ENCODE measurements at regions not wholly inside any gene's neighbourhood (a gene's known extent, or its start where the extent isn't known, plus 50 kb on each side); places are given as distances from the start of the nearest gene placed in this dataset.

- Histone ChIP-seq H3K27ac (ENCODE audit: extremely low read depth, low read depth, low read length) (no peak overlapping the region), H3K4me3 (no peak overlapping the region), H3K4me2 (ENCODE audit: insufficient read depth, low read length) (no peak overlapping the region), H3K4me1 (replicated peaks in 1 of 2; ENCODE audit: control insufficient read depth in 2 of 2, insufficient read depth in 2 of 2, low read length in 2 of 2) (no peaks in the 10 kb centered on the region), H3K79me2 (ENCODE audit: control insufficient read depth, insufficient read depth, low read length) (no peaks in the 10 kb centered on the region), H3K9ac (ENCODE audit: insufficient read depth in 1 of 2, low read depth in 2 of 2, low read length in 2 of 2) (no peak overlapping the region), H3K9me1 (ENCODE audit: control insufficient read depth, insufficient read depth, low read length) (no peaks in the 10 kb centered on the region), H2AFZ (ENCODE audit: low read depth, low read length) (no peak overlapping the region), H3K27me3 (ENCODE audit: control insufficient read depth in 2 of 2, insufficient read depth in 2 of 2, low read length in 2 of 2) (no peaks in the 10 kb centered on the region), H3K36me3 (ENCODE audit: control insufficient read depth, insufficient read depth, low read length) (no peaks in the 10 kb centered on the region), H3K9me3 (replicated peaks; ENCODE audit: control insufficient read depth, insufficient read depth, low read depth, low read length) (peaks cover 6% of the 10 kb centered on the region; the same call in 1 of the 2 replicates), H4K20me1 (replicated peaks; ENCODE audit: control insufficient read depth, insufficient read depth, low read length) (no peaks in the 10 kb centered on the region)
- POLR2A ChIA-PET: no interaction called here
- WGBS (ENCODE audit: insufficient coverage, low coverage, missing lambda C conversion rate): 0% methylated on average over 3 of the region's 3 CpGs
- FAIRE-seq (no peak), ATAC-seq (no peak), DNase-seq (ENCODE audit: extremely low read depth in 1 of 4, low spot score in 3 of 4) (no peak)
- intact Hi-C loops (cut with micrococcal nuclease) (no loop called here), in situ Hi-C loops (cut with MboI) (no loop called here)
- BruUV-seq (replicated peaks): no TSS peak
- no peak for TF ChIP-seq POLR3G (IDR thresholded peaks at IDR 0.05; ENCODE audit: extremely low read depth, insufficient read length, insufficient replicate concordance)
- TF ChIP-seq FOXK1 (CRISPR knock-in tag; IDR thresholded peaks at IDR 0.05; ENCODE audit: borderline replicate concordance): no peak
- no peak for TF ChIP-seq NR2F6 (CRISPR knock-in tag; IDR thresholded peaks at IDR 0.05)
- TF ChIP-seq FOXK2 (conservative IDR thresholded peaks at IDR 0.05 in 1 of 2, IDR thresholded peaks at IDR 0.05 in 1 of 2; ENCODE audit: low read depth in 2 of 2): no peak
- TF ChIP-seq NR2C2 (CRISPR knock-in tag; IDR thresholded peaks at IDR 0.05): no peak
- no peak for TF ChIP-seq NR2C2 (tag; IDR thresholded peaks at IDR 0.05)
- no peak for TF ChIP-seq NEUROD1 (IDR thresholded peaks at IDR 0.05; ENCODE audit: borderline replicate concordance, low read depth, low read length, partially characterized antibody)
- no peak for TF ChIP-seq HDGF (IDR thresholded peaks at IDR 0.05)
- no peak for TF ChIP-seq SLC30A9 (CRISPR knock-in tag; IDR thresholded peaks at IDR 0.05)
- TF ChIP-seq, protein P1, sequence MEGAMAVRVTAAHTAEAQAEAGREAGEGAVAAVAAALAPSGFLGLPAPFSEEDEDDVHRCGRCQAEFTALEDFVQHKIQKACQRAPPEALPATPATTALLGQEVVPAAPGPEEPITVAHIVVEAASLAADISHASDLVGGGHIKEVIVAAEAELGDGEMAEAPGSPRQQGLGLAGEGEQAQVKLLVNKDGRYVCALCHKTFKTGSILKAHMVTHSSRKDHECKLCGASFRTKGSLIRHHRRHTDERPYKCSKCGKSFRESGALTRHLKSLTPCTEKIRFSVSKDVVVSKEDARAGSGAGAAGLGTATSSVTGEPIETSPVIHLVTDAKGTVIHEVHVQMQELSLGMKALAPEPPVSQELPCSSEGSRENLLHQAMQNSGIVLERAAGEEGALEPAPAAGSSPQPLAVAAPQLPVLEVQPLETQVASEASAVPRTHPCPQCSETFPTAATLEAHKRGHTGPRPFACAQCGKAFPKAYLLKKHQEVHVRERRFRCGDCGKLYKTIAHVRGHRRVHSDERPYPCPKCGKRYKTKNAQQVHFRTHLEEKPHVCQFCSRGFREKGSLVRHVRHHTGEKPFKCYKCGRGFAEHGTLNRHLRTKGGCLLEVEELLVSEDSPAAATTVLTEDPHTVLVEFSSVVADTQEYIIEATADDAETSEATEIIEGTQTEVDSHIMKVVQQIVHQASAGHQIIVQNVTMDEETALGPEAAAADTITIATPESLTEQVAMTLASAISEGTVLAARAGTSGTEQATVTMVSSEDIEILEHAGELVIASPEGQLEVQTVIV (CRISPR knock-in tag; IDR thresholded peaks at IDR 0.05; ENCODE audit: borderline replicate concordance): no peak
- no peak for TF ChIP-seq BHLHE40 (IDR thresholded peaks at IDR 0.05; ENCODE audit: low read length)
- CTCF ChIA-PET (ENCODE audit: low intra/inter-chr PET ratio): no interaction called here
Observed at GRCh38 chr2:150339951-150340350, 147.5 kb downstream of the RND3 start.

All from K562 (cell line).